PC-3 (cell line): ENCODE measurements at regions not wholly inside any gene's neighbourhood (a gene's known extent, or its start where the extent isn't known, plus 50 kb on each side); places are given as distances from the start of the nearest gene placed in this dataset.

Experiments
- EZH2 ChIP-seq: fragments of 300-600 bp; sonication (generic); IDR thresholded peaks from one replicate; pipeline ENCODE4 v1.6.1; 2017; ENCODE audit warnings: antibody characterized with exemption, mild to moderate bottlenecking, low read length; ENCODE audit not compliant: unreplicated experiment
- EZH2phosphoT487 ChIP-seq: fragments of 300-600 bp; sonication (generic); IDR thresholded peaks from 2 replicates; pipeline ENCODE4 v1.6.1; 2018; ENCODE audit warnings: mild to moderate bottlenecking, antibody characterized with exemption, low read length, borderline replicate concordance
- TF ChIP-seq, protein P1 (sequence below): fragments of 300-600 bp; sonication (generic); conservative IDR thresholded peaks from 2 replicates; pipeline ENCODE4 v1.5.1; 2017; ENCODE audit warnings: antibody characterized with exemption, low read depth, mild to moderate bottlenecking, low read length

DNA sequence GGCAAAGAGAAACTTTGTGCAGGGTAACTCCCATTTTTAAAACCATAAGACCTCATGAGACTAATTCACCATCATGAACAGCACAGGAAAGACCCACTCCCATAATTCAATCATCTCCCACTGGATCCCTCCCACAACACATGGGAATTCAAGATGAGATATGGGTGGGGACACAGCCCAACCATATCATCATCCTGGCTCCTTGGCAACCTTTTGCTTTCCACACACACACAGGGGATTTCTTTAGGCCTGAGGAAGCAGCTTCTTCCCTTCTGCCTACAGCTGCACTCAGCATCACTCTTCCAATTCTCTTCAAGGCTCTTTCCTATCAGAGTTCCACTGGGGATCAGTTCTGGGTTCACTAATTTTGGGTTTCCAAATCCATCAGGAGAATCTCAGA, 199.0 kb upstream of the CTBP2 start:
- TF ChIP-seq, protein P1, sequence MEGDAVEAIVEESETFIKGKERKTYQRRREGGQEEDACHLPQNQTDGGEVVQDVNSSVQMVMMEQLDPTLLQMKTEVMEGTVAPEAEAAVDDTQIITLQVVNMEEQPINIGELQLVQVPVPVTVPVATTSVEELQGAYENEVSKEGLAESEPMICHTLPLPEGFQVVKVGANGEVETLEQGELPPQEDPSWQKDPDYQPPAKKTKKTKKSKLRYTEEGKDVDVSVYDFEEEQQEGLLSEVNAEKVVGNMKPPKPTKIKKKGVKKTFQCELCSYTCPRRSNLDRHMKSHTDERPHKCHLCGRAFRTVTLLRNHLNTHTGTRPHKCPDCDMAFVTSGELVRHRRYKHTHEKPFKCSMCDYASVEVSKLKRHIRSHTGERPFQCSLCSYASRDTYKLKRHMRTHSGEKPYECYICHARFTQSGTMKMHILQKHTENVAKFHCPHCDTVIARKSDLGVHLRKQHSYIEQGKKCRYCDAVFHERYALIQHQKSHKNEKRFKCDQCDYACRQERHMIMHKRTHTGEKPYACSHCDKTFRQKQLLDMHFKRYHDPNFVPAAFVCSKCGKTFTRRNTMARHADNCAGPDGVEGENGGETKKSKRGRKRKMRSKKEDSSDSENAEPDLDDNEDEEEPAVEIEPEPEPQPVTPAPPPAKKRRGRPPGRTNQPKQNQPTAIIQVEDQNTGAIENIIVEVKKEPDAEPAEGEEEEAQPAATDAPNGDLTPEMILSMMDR: no peak
- TF ChIP-seq EZH2 (no peak), EZH2phosphoT487 (no peak)
